ENCODE measurements at regions not wholly inside any gene's neighbourhood (a gene's known extent, or its start where the extent isn't known, plus 50 kb on each side); places are given as distances from the start of the nearest gene placed in this dataset.

GRCh38 chr14:65213316-65213715, 111.0 kb upstream of the MAX start:
- no peak for DNase-seq (ENCODE audit: low spot score in 2 of 2)
- H3K4me3 ChIP-seq (ENCODE audit: low read depth, poor library complexity, severe bottlenecking), result no peak overlapping the region
- TF ChIP-seq, protein P1, sequence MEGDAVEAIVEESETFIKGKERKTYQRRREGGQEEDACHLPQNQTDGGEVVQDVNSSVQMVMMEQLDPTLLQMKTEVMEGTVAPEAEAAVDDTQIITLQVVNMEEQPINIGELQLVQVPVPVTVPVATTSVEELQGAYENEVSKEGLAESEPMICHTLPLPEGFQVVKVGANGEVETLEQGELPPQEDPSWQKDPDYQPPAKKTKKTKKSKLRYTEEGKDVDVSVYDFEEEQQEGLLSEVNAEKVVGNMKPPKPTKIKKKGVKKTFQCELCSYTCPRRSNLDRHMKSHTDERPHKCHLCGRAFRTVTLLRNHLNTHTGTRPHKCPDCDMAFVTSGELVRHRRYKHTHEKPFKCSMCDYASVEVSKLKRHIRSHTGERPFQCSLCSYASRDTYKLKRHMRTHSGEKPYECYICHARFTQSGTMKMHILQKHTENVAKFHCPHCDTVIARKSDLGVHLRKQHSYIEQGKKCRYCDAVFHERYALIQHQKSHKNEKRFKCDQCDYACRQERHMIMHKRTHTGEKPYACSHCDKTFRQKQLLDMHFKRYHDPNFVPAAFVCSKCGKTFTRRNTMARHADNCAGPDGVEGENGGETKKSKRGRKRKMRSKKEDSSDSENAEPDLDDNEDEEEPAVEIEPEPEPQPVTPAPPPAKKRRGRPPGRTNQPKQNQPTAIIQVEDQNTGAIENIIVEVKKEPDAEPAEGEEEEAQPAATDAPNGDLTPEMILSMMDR (IDR thresholded peaks at IDR 0.05), result no peak
- TF ChIP-seq POLR2A (IDR thresholded peaks at IDR 0.05), result no peak
- intact Hi-C loops (cut with DNase I; ENCODE audit: low total_unique reads), result no loop called here

DNA sequence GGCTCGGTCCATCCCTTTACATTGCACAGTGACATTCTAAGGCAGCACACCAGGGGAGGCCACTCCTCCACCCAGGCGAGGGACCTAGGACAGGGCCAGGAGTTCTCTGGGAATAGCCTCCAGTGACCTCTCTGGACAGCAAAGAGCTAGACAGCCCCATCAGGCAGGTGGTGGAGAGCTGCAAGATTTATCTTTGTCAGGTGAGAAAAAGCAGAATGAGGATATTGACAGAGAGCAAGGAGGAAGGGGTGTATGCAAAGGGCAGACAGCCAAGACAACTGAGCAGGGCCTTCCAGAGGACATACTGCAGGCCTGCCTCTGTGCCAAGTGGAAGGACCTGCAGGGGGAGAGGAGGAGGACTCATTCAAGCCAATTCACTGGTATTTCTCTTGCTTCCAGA, 112.4 kb upstream of the MAX start:
- DNase-seq (ENCODE audit: low spot score in 2 of 2), result peak in 1 of 2 donors; percentile 62
- H3K4me3 ChIP-seq (ENCODE audit: low read depth, poor library complexity, severe bottlenecking), result no peak overlapping the region
- WGBS, 2 donors, result 90 to 93% methylated on average over 2 of the region's 2 CpGs
- TF ChIP-seq POLR2A (IDR thresholded peaks at IDR 0.05), result no peak
- TF ChIP-seq, protein P1 (IDR thresholded peaks at IDR 0.05), result no peak
- intact Hi-C loops (cut with DNase I; ENCODE audit: low total_unique reads), result no loop called here

GRCh38 chr14:65219353-65219752, 117.0 kb upstream of the MAX start:
- no peak for TF ChIP-seq POLR2A (IDR thresholded peaks at IDR 0.05)
- TF ChIP-seq, protein P1 (IDR thresholded peaks at IDR 0.05), result no peak
- WGBS, 2 donors, result 97 to 98% methylated on average over 4 of the region's 4 CpGs
- DNase-seq (ENCODE audit: low spot score in 2 of 2), result peak in 1 of 2 donors; percentile 25
- no peak overlapping the region for H3K4me3 ChIP-seq (ENCODE audit: low read depth, poor library complexity, severe bottlenecking)
- intact Hi-C loops (cut with DNase I; ENCODE audit: low total_unique reads), result no loop called here

- H3K4me3 ChIP-seq (ENCODE audit: low read depth, poor library complexity, severe bottlenecking), result no peak overlapping the region
- intact Hi-C loops (cut with DNase I; ENCODE audit: low total_unique reads), result loop anchor here (10.0 kb wide), 1 partner anchor 182 kb away; no protein-coding TSS in a partner anchor
- DNase-seq (ENCODE audit: low spot score in 2 of 2), result no peak
- WGBS, 2 donors, result 31 to 36% methylated on average over 9 of the region's 9 CpGs
- no peak for TF ChIP-seq POLR2A (IDR thresholded peaks at IDR 0.05)
- TF ChIP-seq, protein P1 (IDR thresholded peaks at IDR 0.05), result no peak
Measured at GRCh38 chr14:65222440-65222858, 120.1 kb upstream of the MAX start.

DNA sequence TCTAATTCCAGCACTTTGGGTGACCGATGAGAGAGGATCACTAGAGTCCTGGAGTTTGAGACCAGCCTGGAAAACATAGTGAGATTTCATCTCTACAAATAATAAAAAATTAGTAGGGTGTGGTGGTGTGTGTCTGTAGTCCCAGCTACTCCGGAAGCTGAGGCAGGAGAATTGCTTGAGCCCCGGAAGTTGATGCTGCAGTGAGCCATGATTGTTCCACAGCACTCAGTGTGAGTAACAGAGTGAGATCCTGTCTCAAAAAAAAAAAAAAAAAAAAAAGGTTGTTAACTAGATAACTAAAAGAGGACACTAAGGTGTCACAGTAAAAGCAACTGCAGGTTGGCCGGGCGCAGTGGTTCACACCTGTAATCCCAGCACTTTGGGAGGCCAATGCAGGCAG, 121.3 kb upstream of the MAX start:
- intact Hi-C loops (cut with DNase I; ENCODE audit: low total_unique reads), result loop anchor here (10.0 kb wide), 1 partner anchor 181 kb away; no protein-coding TSS in a partner anchor
- 95 to 98% methylated on average over 5 of the region's 5 CpGs for WGBS, 2 donors
- TF ChIP-seq, protein P1 (IDR thresholded peaks at IDR 0.05), result no peak
- no peak for TF ChIP-seq POLR2A (IDR thresholded peaks at IDR 0.05)
- H3K4me3 ChIP-seq (ENCODE audit: low read depth, poor library complexity, severe bottlenecking), result no peak overlapping the region
- DNase-seq (ENCODE audit: low spot score in 2 of 2), result no peak

GRCh38 chr14:65224799-65225198, 122.5 kb upstream of the MAX start:
- TF ChIP-seq POLR2A (IDR thresholded peaks at IDR 0.05), result no peak
- TF ChIP-seq, protein P1 (IDR thresholded peaks at IDR 0.05), result no peak
- 22 to 27% methylated on average over 1 of the region's 1 CpG for WGBS, 2 donors
- no peak overlapping the region for H3K4me3 ChIP-seq (ENCODE audit: low read depth, poor library complexity, severe bottlenecking)
- intact Hi-C loops (cut with DNase I; ENCODE audit: low total_unique reads), result loop anchor here (10.0 kb wide), 1 partner anchor 180 kb away; no protein-coding TSS in a partner anchor
- no peak for DNase-seq (ENCODE audit: low spot score in 2 of 2)
